G401.6 (cell line): ENCODE measurements at regions not wholly inside any gene's neighbourhood (a gene's known extent, or its start where the extent isn't known, plus 50 kb on each side); places are given as distances from the start of the nearest gene placed in this dataset.
"Not testable (repeated sequence)": the region's sequence is repeated elsewhere in the genome, so short reads cannot be mapped to it uniquely, and the experiment has no call there.

Source experiments
- FAIRE-seq: peaks from 2 replicates; lab custom pipeline; 2012; peaks lifted over from hg19 to GRCh38; lab: Jason Lieb, UNC

DNA sequence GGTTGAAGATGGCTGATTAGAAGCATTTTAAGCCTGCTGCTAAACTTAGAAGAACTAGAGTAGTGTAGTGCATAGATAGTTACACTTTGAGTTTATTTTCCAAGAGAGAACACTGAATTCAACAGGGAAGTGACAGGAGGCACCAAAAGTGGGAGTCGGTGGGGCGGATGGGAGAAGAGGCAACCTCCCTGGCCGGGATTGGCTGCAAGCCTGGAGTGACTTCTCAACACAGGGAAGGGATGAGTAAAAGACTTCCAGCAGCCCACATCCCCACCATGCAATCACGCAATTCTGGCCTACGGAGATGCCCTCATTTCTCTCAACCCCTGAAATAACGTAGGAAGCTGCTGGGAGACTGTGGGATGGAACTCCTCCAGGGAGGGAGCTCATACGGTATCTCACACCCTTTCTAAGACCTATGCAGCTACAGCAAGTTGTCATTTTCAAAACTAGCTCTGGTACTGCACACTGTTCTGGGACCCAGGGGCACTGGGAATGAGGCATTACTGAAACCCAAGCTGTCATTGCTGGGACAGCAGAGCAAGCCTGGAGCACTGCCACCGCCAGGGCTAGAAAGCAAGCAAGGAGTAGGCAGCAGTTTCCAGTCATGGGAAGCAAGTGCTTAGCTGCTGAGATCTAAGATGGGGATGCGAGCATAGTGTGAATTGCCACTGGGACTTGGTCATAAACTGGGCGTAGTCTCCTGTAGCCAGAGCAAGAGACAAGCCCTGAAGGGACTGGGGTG lies 331.6 kb upstream of the PTGER4 start:
- FAIRE-seq: no peak

DNA sequence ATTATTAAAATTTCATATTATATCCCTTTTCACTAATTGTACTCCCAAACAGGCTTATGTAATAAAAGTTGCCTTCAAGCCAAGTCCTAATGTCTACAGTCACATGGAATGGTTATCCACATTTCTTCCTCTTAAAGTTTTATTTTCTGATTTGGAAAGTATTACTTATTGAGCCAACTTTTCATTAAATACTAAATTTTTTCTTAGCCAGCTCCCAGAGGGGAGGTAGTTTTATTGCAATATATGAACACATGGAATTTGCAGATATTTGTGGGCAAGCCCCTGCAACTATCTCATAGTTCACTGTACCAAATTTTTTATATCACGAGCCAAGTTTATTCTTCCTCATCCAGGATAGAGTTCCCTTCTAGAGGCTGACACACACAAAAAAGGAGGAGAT lies 332.8 kb upstream of the PTGER4 start:
- FAIRE-seq: no peak

DNA sequence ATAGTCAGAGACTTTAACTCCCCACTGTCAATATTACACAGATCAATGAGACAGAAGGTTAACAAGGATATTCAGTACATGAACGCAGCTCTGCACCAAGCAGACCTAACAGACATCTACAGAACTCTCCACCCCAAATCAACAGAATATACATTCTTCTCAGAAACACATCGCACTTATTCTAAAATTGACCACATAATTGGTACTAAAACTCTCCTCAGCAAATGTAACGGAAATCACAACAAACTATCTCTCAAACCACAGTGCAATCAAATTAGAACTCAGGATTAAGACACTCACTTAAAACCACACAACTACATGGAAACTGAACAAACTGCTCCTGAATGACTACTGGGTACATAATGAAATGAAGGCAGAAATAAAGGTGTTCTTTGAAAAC lies 341.3 kb upstream of the PTGER4 start:
- not testable (repeated sequence) for FAIRE-seq

DNA sequence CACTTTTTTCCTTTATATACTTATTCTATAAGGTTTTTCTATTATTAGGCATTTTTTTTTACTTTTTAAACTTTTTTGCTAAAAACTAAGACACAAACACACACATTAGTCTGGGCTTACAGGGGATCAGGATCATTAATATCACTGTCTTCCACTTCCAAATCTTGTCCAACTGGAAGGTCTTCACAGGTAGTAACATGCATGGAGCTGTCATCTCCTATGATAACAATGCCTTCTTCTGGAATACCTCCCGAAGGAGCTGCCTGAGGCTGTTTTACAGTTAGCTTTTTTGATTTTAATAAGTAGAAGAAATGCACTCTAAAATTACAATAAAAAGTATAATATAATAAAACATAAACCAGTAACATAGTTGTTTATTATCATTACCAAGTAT lies 345.5 kb upstream of the PTGER4 start:
- FAIRE-seq: no peak

DNA sequence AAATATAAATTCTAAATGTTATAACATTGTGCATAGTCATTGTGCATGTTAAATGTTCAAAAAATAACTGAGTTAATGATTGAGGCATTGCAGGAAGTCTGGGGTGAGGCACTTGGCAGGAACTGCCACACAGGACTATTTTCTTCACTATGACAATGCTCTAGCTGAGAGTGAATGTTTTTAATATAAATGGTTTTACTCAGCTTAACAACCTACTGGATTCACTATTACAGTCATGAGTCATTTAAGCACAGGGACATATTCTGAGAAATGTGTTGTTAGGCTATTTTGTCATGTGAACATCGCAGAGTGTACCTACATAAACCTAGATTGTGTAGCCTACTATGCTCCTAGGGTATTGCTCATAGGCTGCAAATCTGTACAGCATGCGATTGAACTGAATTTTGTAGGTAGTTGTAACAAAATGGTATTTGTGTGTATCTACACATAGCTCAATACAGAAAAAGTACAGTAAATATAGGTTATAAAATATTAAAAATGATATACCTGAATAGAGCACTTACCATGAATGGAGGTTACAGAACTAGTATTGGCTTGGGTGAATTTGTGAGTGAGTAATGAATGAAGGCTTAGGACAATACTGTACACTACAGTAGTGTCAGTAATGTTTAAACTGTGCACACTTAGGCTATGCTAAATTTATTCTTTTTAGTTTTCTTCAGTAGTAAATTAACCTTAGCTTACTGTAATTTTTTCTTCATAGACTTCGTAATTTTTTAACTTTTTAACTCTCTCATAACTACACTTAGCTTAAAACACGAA lies 346.1 kb upstream of the PTGER4 start:
- FAIRE-seq: no peak

DNA sequence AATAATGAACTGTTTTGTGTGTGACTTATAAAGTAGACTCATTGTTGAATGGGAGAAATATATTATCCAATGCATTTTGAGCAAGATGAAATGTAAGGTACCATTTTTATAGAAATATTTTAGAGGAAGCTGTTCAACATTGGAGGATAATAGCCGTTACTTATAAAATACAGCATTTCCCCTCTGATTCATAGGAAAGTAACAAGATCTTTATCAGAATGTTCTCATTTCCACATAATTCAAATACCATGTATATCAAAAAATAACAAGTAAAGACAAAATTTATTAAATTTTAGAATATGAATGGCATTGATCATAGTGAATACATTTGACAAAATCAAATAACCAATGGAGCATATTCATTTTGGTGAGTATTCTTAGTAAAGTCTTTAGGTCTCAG lies 346.7 kb upstream of the PTGER4 start:
- FAIRE-seq: no peak

DNA sequence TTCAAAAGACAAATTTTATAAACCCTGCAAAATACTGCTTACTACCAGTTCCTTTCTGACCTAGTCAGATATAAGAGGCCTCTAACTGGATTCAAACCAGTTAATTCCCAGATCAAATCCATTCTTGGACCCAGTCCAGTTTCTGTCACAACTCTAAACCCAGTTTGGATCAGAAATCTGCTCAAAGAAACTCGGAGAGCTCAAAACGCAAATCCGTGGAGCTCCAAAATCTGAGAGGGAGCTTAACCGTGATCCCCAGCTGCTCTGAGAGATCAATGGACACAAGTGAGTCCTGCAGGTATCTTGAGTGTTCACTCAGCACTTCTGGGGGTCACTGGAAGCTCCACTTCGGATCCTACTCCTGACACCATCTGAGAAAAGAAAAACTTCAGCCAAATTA lies 348.1 kb upstream of the PTGER4 start:
- no peak for FAIRE-seq

DNA sequence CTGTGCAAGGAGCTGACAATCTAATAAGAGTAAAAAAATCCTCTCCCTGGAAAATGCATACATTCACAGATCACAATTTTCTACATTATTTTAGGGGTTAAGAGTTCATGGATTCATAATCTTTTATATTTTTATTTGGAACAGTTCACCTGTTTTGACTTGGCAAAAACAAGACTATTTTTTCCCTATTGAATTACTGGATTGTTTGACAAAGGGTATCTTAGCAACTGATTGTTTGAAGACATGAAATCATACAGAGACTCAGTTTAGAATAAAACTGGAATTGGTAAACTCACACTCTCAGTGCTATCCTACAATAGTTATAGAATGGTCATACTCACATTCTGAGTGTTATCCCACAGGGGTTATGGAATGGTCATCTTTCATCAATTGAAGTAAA lies 358.2 kb upstream of the PTGER4 start:
- no peak for FAIRE-seq

DNA sequence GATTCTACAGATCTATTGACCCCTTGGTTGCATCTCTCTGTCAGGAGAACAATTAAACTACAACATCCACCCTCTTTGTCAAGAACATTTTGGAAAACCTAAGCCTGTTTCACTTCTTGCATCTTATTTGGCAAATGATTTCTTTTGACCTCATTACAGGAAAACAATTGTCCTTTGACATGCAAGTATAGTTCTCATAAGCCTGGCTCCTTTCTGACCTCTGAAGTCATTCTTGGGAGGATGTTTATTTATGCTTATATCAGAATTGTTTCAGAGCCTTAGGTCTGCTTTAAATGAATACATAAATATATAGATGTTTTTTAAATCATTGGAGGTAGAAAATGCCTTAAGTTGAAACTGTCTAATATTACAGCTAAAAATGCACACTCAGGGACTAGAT lies 361.3 kb upstream of the PTGER4 start:
- no peak for FAIRE-seq

DNA sequence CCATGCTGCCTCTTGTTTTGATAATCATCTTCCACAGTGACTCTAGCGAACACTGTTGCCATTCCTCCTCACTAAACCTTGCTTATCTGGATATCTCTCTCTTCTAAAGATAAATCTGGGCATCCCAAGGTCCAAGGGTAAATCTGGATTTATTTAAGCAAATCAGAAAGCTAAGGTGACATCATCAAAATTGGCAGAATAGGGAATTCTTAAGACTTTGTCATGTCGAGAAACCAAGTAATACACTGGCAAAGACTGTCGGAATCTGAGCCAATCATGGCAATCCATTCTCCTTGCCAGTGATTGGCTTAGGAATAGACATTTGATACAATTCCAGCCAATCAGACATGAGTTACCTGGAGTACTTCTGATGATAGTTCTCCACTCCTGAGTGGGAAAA lies 362.7 kb upstream of the PTGER4 start:
- FAIRE-seq: no peak

DNA sequence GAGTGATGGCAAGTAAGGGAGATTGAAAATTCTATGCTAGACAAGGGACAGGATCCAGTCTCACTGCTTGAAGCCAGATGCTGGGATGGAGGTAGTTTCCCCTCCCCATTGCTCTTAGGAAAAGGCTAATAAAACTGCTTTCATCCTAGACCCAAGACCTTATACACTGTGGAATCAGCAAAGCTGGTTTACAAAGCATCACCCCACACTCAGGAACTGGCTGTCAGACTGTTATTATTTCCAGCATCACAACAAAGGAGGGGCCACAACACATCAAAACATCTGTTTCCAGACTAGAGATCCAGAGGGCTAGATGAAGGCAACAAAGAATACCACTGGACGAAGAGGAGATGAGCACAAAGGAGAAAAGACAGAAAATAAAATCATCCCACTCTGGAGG lies 364.6 kb upstream of the PTGER4 start:
- no peak for FAIRE-seq

DNA sequence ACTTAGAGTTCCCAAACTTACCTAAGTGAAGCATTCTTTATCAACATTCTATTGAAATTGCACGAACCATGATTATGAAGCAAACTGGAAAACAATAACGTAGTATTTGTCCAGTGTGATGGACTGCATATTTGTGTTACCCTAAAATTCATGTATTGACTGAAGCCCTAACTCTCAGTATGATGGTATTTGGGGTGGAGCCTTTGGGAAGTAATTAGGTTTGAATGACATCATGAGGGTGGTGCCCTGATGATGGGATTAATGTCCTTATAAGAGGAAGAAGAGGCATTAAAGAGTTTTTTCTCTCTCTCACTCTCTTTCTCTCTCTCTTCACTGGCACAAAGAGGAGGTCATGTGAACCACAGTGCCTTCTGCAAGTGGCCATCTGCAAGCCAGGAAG lies 365.4 kb upstream of the PTGER4 start:
- no peak for FAIRE-seq

DNA sequence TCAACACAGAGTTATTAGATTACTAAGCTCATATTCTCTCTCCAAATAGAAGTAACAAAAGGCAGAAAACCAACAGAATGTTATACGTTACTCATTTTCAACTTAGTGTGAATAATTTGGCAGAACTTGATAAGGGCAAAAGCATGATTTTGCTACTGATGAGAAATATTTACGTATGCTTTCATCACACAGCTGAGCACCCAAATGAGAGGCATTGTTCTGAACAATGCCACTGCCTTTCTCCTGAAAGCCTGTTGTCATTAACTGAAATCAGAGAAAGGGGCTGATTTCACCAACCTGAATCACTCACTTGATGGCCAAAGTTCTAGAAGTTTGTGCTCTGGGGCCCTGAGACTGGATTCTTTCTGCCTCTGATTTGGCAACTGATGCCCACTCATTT lies 367.5 kb upstream of the PTGER4 start:
- FAIRE-seq: no peak

DNA sequence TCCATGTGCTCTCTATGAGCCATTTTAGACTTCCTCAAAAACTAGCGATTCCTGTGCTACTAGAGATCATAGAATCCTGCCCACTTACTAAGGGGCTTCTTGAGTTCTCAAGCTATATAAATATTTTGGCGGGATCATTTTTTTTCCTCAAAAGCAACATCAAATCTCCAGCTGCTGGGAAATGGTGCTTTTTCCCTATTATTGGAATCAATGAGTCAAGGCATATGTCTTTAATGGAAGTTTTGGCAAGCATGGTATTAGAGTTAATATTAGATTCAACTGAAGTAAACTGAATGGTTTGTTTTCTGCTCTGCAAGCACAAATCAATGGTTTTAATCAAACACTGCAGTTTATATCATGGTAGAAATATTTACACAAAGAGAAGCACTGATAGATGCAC lies 369.9 kb upstream of the PTGER4 start:
- no peak for FAIRE-seq

DNA sequence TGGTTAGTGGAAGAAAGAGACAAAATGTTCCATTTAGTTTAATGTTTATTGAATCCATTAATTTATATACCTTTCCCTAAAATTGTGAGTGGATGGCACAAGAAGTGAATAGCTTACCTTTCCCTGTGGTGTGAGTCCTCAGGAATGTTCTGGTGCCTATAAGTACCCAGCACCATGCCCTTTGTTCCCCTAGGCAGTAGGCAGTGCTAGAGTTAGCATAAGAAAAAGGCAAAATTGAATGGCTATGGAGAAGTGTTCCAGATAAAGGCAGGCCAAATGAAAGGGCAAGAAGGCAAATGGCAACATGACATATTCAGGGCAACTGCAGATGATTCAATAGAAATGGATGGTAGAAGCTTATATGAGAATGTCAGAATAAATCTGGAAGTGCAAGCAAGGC lies 370.8 kb upstream of the PTGER4 start:
- FAIRE-seq: no peak

DNA sequence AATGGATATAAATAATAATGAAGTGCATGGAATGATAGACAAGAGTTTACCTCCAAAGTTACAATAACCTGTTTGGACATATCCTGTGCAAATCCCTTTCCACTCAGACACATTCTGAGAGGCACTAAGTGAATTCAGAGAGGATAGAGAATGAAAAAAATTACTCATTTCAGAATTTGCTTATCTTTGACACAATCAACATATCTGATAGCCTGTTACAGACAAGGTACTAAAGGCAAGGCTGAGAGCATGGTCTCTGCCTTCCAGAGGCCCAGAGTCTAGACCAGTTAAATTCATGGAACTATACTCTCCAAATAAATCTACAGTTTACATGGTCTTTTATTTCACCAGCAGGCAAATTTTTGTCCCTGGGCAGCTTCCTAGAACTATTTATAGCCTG lies 371.8 kb upstream of the PTGER4 start:
- FAIRE-seq: no peak

DNA sequence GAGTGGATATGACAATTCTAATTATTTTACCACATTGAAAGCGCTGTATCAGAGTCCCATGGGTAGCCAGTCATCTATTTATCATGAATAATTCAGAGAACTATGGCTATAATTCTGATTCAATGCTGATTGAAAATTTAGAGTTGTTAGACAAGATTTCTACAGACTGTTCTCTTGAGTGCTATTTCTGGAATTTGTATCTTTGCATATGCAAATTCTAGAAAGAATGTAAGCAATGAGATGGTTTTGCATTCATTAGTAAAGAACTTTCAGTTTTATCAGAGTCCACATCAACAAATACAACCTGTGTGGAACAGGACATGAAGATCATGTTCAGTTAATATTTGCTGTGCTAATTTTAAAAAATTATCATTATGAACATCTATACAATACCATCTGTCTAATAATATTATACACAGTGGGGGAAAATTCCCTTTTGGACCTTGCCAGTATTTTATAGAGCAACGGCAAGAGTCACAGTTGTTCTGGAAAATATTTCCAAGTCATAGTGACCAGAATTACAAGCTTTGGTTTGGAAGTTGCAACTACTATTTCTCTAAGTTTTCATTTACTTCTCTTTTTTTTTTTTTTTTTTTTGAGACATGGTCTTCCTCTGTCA lies 372.7 kb upstream of the PTGER4 start:
- no peak for FAIRE-seq

DNA sequence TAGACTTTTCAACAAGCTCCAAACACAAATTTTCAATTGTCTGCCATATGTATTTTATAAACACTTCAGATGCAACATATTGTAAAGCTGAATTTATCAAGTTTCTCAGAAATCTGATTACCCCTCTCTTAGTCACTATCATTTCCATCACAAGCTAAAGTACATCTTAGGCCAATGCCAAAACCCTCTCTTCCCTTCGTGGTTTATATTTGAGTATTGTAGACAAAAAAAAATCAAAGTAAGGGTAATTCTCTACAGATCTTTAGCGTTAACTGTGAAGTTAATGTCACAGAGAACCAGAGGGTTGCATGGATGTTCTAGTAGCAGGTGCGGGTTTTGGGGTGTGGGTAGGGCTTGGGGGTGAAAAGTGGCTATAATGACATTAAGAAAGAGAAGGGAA lies 387.7 kb upstream of the PTGER4 start:
- no peak for FAIRE-seq

DNA sequence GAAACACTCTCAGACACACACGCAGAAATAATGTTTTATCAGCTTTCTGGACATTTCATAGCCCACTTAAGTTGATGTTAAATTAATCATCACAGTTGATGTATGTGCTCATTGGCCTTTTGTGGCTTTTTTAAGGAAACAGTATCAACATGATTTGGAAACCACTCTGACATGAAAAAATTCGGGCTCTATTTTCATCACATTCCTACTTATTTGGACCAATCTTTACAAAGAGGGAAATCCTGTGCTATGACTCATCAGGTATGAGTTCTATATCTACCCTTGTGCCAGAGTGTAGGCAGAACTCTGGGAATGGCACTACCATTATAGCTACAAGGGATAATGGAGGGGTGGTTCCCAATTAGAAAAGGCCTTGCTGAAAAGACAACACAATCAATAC lies 388.4 kb upstream of the PTGER4 start:
- no peak for FAIRE-seq

DNA sequence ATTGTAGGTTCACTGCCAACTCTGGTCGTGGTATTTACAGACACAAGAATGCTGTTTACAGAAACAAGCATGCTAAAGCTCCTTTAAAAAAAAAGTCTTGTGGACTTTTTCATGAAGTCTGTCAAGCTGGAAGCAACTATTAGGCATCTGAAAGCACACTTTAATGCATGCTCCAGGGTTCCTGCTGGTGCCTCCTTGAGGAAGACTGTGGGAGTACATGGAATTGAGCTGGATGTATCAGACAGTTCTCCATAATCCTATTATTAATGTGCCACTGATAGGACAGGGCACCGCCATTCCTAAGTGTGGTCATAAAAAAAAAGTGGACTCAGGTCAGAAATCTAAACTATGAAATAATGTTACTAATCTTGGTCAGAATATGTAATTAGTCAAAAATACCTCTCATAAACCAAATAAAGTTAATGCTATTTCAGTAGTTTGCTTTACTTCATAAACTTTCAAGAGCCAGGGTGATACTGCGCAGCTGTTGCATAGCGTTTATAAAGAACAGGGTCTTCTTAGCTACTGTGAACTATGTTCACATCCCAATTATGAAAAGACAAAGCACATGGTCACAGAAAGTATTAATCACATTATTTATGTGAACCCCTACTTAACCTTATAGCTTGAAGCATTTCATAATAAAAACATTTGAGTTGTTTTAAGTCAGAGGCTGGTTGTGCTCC lies 390.8 kb upstream of the PTGER4 start:
- no peak for FAIRE-seq

DNA sequence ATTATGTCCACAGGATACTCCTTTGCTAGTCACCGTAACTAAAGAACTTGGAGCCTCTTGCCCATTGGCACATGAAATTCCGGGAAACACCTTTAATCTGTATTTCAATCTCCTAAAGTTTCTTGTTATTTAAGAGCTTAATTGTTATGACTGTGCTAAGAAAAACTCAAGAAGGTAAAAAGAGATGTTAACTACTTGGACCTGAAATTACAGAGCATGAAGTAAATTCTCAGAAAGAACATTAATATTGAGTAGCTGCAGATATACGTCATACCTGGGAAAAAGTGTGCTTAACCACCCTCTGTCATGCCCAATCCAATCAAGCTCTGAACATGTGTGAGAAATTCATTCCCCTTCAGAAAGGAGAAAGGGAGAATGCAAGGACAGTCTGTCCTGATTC lies 394.9 kb upstream of the PTGER4 start:
- FAIRE-seq: no peak

DNA sequence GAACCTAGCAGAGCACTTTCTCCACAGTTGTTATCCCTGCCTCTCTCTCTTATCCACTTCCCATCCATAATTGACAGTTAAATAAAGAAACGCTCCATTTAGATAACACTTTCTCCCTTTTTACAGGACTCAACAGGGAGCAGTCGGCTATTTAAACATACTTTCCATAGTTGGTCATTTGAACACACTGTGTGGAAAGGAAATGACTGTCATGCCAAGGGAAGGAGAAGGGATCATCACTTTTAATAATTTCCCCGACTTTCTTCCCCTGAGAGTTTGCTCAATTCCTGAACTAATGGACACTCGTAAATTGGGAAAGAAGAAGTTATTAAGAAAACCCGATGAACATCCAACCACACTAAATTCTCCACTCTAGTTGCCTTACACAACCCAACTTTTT lies 400.8 kb upstream of the PTGER4 start:
- no peak for FAIRE-seq
